ENCODE measurements at regions not wholly inside any gene's neighbourhood (a gene's known extent, or its start where the extent isn't known, plus 50 kb on each side); places are given as distances from the start of the nearest gene placed in this dataset.

GRCh38 chr6:14062345-14063029, 55.1 kb upstream of the CD83 start:
- no peaks in the 10 kb centered on the region for H3K4me1 ChIP-seq
- Mint-ChIP-seq H3K4me3 (ENCODE audit: unreplicated experiment) (no peak overlapping the region), H3K9me3 (ENCODE audit: unreplicated experiment) (peaks cover 9% of the 10 kb centered on the region), H3K36me3 (ENCODE audit: insufficient read depth, unreplicated experiment) (no peaks in the 10 kb centered on the region), H3K4me1 (ENCODE audit: low read depth, unreplicated experiment) (peaks cover 7% of the 10 kb centered on the region), H3K27me3 (ENCODE audit: insufficient read depth, unreplicated experiment) (peaks cover 13% of the 10 kb centered on the region), H3K27ac (ENCODE audit: unreplicated experiment) (no peak overlapping the region)
- BruUV-seq (replicated peaks): no TSS peak
- CTCF ChIA-PET: no interaction called here
- no peak for TF ChIP-seq CTCF (IDR thresholded peaks at IDR 0.05; ENCODE audit: insufficient read depth in 1 of 2, low read depth in 1 of 2, low read length in 1 of 2, severe bottlenecking in 1 of 2, unreplicated experiment in 1 of 2)
- H3K36me3 ChIP-seq (ENCODE audit: control insufficient read depth, insufficient read depth, low read length): no peaks in the 10 kb centered on the region
- intact Hi-C loops (cut with micrococcal nuclease; ENCODE audit: unreplicated experiment): loop anchor here (10.0 kb wide), 1 partner anchor 438 kb away; no protein-coding TSS in a partner anchor
- POLR2A ChIA-PET: no interaction called here
- H3K27me3 ChIP-seq (replicated peaks; ENCODE audit: control insufficient read depth, insufficient read depth, low read length): no peaks in the 10 kb centered on the region; the same call in 1 of the 2 replicates
- no peak for DNase-seq
- no peaks in the 10 kb centered on the region for H3K9me3 ChIP-seq
- H3K4me3 ChIP-seq (ENCODE audit: low read depth, low read length): no peak overlapping the region

DNA sequence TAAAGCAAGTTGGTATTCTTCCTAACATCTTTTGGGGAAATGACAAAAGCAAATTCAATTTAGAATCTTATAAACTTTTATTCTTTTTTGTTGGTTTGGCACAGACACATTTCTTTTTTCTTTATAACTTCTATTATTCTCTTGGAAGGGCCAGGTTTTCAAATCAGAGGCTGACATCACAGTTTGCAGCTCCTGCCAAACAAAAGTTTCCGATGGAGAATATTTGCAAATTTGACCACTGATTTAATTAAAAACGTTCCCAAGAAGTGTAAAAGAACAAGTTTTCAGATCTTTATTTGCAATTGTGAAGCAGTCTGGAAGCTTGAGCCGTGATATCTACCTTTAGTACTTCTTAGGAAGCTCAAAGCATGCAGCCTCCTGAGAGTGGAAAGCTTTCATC, 53.8 kb upstream of the CD83 start:
- intact Hi-C loops (cut with micrococcal nuclease; ENCODE audit: unreplicated experiment): loop anchor here (10.0 kb wide), 1 partner anchor 439 kb away; no protein-coding TSS in a partner anchor
- BruUV-seq (replicated peaks): no TSS peak
- Mint-ChIP-seq H3K4me3 (ENCODE audit: unreplicated experiment) (no peak overlapping the region), H3K27me3 (ENCODE audit: insufficient read depth, unreplicated experiment) (peaks cover 13% of the 10 kb centered on the region), H3K27ac (ENCODE audit: unreplicated experiment) (no peak overlapping the region), H3K36me3 (ENCODE audit: insufficient read depth, unreplicated experiment) (no peaks in the 10 kb centered on the region), H3K9me3 (ENCODE audit: unreplicated experiment) (peaks cover 9% of the 10 kb centered on the region), H3K4me1 (ENCODE audit: low read depth, unreplicated experiment) (peaks cover 7% of the 10 kb centered on the region)
- Histone ChIP-seq H3K4me3 (ENCODE audit: low read depth, low read length) (no peak overlapping the region), H3K4me1 (no peaks in the 10 kb centered on the region), H3K27me3 (replicated peaks; ENCODE audit: control insufficient read depth, insufficient read depth, low read length) (no peaks in the 10 kb centered on the region; the same call in 1 of the 2 replicates), H3K9me3 (no peaks in the 10 kb centered on the region), H3K36me3 (ENCODE audit: control insufficient read depth, insufficient read depth, low read length) (no peaks in the 10 kb centered on the region)
- ChIA-PET POLR2A (no interaction called here), CTCF (no interaction called here)
- TF ChIP-seq CTCF (IDR thresholded peaks at IDR 0.05; ENCODE audit: insufficient read depth in 1 of 2, low read depth in 1 of 2, low read length in 1 of 2, severe bottlenecking in 1 of 2, unreplicated experiment in 1 of 2): no peak
- no peak for DNase-seq

- POLR2A ChIA-PET: no interaction called here
Measured at GRCh38 chr6:14065350-14065749, 52.2 kb upstream of the CD83 start.

More at GRCh38 chr6:14065350-14065749, 52.2 kb upstream of the CD83 start:
- no peaks in the 10 kb centered on the region for H3K4me1 ChIP-seq
- no peaks in the 10 kb centered on the region; the same call in 1 of the 2 replicates for H3K27me3 ChIP-seq (replicated peaks; ENCODE audit: control insufficient read depth, insufficient read depth, low read length)
- intact Hi-C loops (cut with micrococcal nuclease; ENCODE audit: unreplicated experiment): loop anchor here (10.0 kb wide), 1 partner anchor 441 kb away; no protein-coding TSS in a partner anchor
- peaks cover 9% of the 10 kb centered on the region for H3K9me3 Mint-ChIP-seq (ENCODE audit: unreplicated experiment)
- H3K27ac Mint-ChIP-seq (ENCODE audit: unreplicated experiment): no peak overlapping the region
- no peaks in the 10 kb centered on the region for H3K36me3 Mint-ChIP-seq (ENCODE audit: insufficient read depth, unreplicated experiment)
- peaks cover 7% of the 10 kb centered on the region for H3K4me1 Mint-ChIP-seq (ENCODE audit: low read depth, unreplicated experiment)
- DNase-seq: no peak
- H3K27me3 Mint-ChIP-seq (ENCODE audit: insufficient read depth, unreplicated experiment): peaks cover 6% of the 10 kb centered on the region
- no TSS peak for BruUV-seq (replicated peaks)
- H3K9me3 ChIP-seq: no peaks in the 10 kb centered on the region
- TF ChIP-seq CTCF (IDR thresholded peaks at IDR 0.05; ENCODE audit: insufficient read depth in 1 of 2, low read depth in 1 of 2, low read length in 1 of 2, severe bottlenecking in 1 of 2, unreplicated experiment in 1 of 2): no peak
- CTCF ChIA-PET: interaction anchor here (1.2 kb wide), 1 partner anchor 110 kb away, joined by 6 read pairs; no protein-coding TSS in a partner anchor
- H3K36me3 ChIP-seq (ENCODE audit: control insufficient read depth, insufficient read depth, low read length): no peaks in the 10 kb centered on the region
- H3K4me3 ChIP-seq (ENCODE audit: low read depth, low read length): no peak overlapping the region
- H3K4me3 Mint-ChIP-seq (ENCODE audit: unreplicated experiment): no peak overlapping the region

Data from Caco-2 (cell line).